WTC11 (cell line): ENCODE measurements at regions not wholly inside any gene's neighbourhood (a gene's known extent, or its start where the extent isn't known, plus 50 kb on each side); places are given as distances from the start of the nearest gene placed in this dataset.

Experiments used
- ATAC-seq: fragments of 200-7000 bp; cut with Tn5 transposase; 2 replicates; pipeline ENCODE4 v1.10.0; 2021; ENCODE audit warnings: mild to moderate bottlenecking, moderate library complexity
- CTCF ChIA-PET: fragments of 300-600 bp; sonication (Branson Sonifier 250); formaldehyde crosslinking; loops from one replicate; lab custom pipeline; 2021; ENCODE audit warnings: antibody characterized with exemption; lab: Charles Lee
- POLR2A ChIA-PET: fragments of 350-600 bp; sonication (Branson Sonifier 250); formaldehyde crosslinking; loops from one replicate; lab custom pipeline; 2021; ENCODE audit warnings: antibody characterized with exemption; lab: Charles Lee
- DNase-seq: peaks from one replicate; pipeline ENCODE4 v3.0.0; 2021; ENCODE audit warnings: low spot score
- H3K27ac Mint-ChIP-seq: 2 replicates; pipeline ENCODE4 v1.8.0; 2021; ENCODE audit warnings: mixed read lengths
- H3K27me3 Mint-ChIP-seq: 2 replicates; pipeline ENCODE4 v1.8.0; 2021; ENCODE audit warnings: low read depth, mild to moderate bottlenecking, moderate library complexity, mixed read lengths
- H3K36me3 Mint-ChIP-seq: 2 replicates; pipeline ENCODE4 v1.8.0; 2021; ENCODE audit warnings: mixed read lengths
- H3K4me1 Mint-ChIP-seq: 2 replicates; pipeline ENCODE4 v1.8.0; 2022; ENCODE audit warnings: mixed read lengths
- H3K4me3 Mint-ChIP-seq: 2 replicates; pipeline ENCODE4 v1.8.0; 2021; ENCODE audit warnings: mild to moderate bottlenecking, moderate library complexity, mixed read lengths
- H3K9me3 Mint-ChIP-seq: 2 replicates; pipeline ENCODE4 v1.8.0; 2021; ENCODE audit warnings: mixed read lengths
- FOXK1 ChIP-seq: sonication (generic); formaldehyde crosslinking; IDR thresholded peaks from 2 replicates; pipeline ENCODE4 v1.8.0; 2022; ENCODE audit warnings: mild to moderate bottlenecking, moderate library complexity, missing genetic modification reagents
- GRHL2 ChIP-seq: fragments of 250-450 bp; sonication (Bioruptor Pico); IDR thresholded peaks from 2 replicates; pipeline ENCODE4 v1.8.0; 2022; ENCODE audit warnings: mild to moderate bottlenecking, moderate library complexity; ENCODE audit not compliant: insufficient replicate concordance, severe bottlenecking
- NR2C2 ChIP-seq: sonication (generic); formaldehyde crosslinking; IDR thresholded peaks from 2 replicates; pipeline ENCODE4 v1.8.0; 2022; ENCODE audit warnings: mild to moderate bottlenecking, missing genetic modification reagents
- SMAD3 ChIP-seq: sonication (generic); formaldehyde crosslinking; IDR thresholded peaks from 2 replicates; pipeline ENCODE4 v1.8.0; 2022; ENCODE audit warnings: missing genetic modification reagents, mild to moderate bottlenecking, borderline replicate concordance
- TEAD4 ChIP-seq: sonication (generic); formaldehyde crosslinking; IDR thresholded peaks from 2 replicates; pipeline ENCODE4 v1.8.0; 2022; ENCODE audit warnings: mild to moderate bottlenecking, missing genetic modification reagents
- ZNF138 ChIP-seq: sonication (generic); formaldehyde crosslinking; conservative IDR thresholded peaks from 2 replicates; pipeline ENCODE4 v1.8.1; 2022; ENCODE audit warnings: mild to moderate bottlenecking, moderate library complexity, missing genetic modification reagents
- ZNF396 ChIP-seq: fragments of 250-450 bp; sonication (Bioruptor Pico); IDR thresholded peaks from 2 replicates; pipeline ENCODE4 v1.8.0; 2021; ENCODE audit warnings: mild to moderate bottlenecking, moderate library complexity, borderline replicate concordance
- ZNF671 ChIP-seq: fragments of 250-450 bp; sonication (Bioruptor Pico); IDR thresholded peaks from 2 replicates; pipeline ENCODE4 v1.8.0; 2021; ENCODE audit warnings: mild to moderate bottlenecking
- TF ChIP-seq, protein P1 (sequence below): sonication (generic); formaldehyde crosslinking; IDR thresholded peaks from 2 replicates; pipeline ENCODE4 v1.8.1; 2023; ENCODE audit warnings: mild to moderate bottlenecking, missing genetic modification reagents, moderate library complexity
- TF ChIP-seq, protein P2 (sequence below): sonication (generic); formaldehyde crosslinking; IDR thresholded peaks from 2 replicates; pipeline ENCODE4 v1.8.1; 2023; ENCODE audit warnings: mild to moderate bottlenecking, missing genetic modification reagents
- TF ChIP-seq, protein P3 (sequence below): sonication (generic); formaldehyde crosslinking; IDR thresholded peaks from 2 replicates; pipeline ENCODE4 v1.8.0; 2022; ENCODE audit warnings: missing genetic modification reagents
- TF ChIP-seq, protein P4 (sequence below): sonication (generic); formaldehyde crosslinking; IDR thresholded peaks from 2 replicates; pipeline ENCODE4 v1.8.1; 2022; ENCODE audit warnings: low read depth, mild to moderate bottlenecking, moderate library complexity, missing genetic modification reagents, borderline replicate concordance
- TF ChIP-seq, protein P5 (sequence below): sonication (generic); formaldehyde crosslinking; IDR thresholded peaks from 2 replicates; pipeline ENCODE4 v1.8.0; 2023; ENCODE audit warnings: missing genetic modification reagents, mild to moderate bottlenecking, borderline replicate concordance
- TF ChIP-seq, protein P6 (sequence below): sonication (generic); formaldehyde crosslinking; IDR thresholded peaks from 2 replicates; pipeline ENCODE4 v1.8.1; 2022; ENCODE audit warnings: mild to moderate bottlenecking, missing genetic modification reagents, moderate library complexity, borderline replicate concordance
- TF ChIP-seq, protein P7 (sequence below): sonication (generic); formaldehyde crosslinking; IDR thresholded peaks from 2 replicates; pipeline ENCODE4 v1.8.0; 2022; ENCODE audit warnings: mild to moderate bottlenecking, missing genetic modification reagents
- TF ChIP-seq, protein P8 (sequence below): fragments of 250-450 bp; sonication (Bioruptor Pico); IDR thresholded peaks from 2 replicates; pipeline ENCODE4 v1.8.0; 2021; ENCODE audit warnings: mild to moderate bottlenecking

DNA sequence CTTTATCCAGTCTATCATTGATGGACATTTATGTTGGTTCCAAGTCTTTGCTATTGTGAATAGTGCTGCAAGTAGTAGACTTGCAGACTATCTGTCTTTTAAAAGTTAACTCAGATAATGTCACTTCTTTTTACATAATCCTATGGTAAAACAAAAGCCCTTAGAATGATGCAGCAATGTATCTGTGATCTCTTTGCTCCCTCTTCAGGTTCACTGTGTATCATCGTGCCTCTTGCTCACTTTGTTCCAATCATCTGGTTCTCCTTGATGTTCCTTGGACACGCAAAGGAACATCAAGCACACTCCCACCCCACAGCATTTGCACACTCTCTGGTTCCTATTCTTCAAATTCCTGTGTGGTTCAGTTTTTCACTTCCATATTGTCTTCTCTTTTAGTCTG is 472.5 kb upstream of the ZNF804A start (continued):
- TF ChIP-seq, protein P1, sequence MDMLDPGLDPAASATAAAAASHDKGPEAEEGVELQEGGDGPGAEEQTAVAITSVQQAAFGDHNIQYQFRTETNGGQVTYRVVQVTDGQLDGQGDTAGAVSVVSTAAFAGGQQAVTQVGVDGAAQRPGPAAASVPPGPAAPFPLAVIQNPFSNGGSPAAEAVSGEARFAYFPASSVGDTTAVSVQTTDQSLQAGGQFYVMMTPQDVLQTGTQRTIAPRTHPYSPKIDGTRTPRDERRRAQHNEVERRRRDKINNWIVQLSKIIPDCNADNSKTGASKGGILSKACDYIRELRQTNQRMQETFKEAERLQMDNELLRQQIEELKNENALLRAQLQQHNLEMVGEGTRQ (CRISPR knock-in tag) = no peak
- TF ChIP-seq, protein P2, sequence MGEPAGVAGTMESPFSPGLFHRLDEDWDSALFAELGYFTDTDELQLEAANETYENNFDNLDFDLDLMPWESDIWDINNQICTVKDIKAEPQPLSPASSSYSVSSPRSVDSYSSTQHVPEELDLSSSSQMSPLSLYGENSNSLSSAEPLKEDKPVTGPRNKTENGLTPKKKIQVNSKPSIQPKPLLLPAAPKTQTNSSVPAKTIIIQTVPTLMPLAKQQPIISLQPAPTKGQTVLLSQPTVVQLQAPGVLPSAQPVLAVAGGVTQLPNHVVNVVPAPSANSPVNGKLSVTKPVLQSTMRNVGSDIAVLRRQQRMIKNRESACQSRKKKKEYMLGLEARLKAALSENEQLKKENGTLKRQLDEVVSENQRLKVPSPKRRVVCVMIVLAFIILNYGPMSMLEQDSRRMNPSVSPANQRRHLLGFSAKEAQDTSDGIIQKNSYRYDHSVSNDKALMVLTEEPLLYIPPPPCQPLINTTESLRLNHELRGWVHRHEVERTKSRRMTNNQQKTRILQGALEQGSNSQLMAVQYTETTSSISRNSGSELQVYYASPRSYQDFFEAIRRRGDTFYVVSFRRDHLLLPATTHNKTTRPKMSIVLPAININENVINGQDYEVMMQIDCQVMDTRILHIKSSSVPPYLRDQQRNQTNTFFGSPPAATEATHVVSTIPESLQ = no peak
- TF ChIP-seq FOXK1 (CRISPR knock-in tag) (no peak), ZNF396 (CRISPR knock-in tag) (no peak), GRHL2 (CRISPR knock-in tag) (no peak), NR2C2 (CRISPR knock-in tag) (no peak)
- TF ChIP-seq, protein P3, sequence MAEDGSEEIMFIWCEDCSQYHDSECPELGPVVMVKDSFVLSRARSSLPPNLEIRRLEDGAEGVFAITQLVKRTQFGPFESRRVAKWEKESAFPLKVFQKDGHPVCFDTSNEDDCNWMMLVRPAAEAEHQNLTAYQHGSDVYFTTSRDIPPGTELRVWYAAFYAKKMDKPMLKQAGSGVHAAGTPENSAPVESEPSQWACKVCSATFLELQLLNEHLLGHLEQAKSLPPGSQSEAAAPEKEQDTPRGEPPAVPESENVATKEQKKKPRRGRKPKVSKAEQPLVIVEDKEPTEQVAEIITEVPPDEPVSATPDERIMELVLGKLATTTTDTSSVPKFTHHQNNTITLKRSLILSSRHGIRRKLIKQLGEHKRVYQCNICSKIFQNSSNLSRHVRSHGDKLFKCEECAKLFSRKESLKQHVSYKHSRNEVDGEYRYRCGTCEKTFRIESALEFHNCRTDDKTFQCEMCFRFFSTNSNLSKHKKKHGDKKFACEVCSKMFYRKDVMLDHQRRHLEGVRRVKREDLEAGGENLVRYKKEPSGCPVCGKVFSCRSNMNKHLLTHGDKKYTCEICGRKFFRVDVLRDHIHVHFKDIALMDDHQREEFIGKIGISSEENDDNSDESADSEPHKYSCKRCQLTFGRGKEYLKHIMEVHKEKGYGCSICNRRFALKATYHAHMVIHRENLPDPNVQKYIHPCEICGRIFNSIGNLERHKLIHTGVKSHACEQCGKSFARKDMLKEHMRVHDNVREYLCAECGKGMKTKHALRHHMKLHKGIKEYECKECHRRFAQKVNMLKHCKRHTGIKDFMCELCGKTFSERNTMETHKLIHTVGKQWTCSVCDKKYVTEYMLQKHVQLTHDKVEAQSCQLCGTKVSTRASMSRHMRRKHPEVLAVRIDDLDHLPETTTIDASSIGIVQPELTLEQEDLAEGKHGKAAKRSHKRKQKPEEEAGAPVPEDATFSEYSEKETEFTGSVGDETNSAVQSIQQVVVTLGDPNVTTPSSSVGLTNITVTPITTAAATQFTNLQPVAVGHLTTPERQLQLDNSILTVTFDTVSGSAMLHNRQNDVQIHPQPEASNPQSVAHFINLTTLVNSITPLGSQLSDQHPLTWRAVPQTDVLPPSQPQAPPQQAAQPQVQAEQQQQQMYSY = no peak
- TF ChIP-seq, protein P4, sequence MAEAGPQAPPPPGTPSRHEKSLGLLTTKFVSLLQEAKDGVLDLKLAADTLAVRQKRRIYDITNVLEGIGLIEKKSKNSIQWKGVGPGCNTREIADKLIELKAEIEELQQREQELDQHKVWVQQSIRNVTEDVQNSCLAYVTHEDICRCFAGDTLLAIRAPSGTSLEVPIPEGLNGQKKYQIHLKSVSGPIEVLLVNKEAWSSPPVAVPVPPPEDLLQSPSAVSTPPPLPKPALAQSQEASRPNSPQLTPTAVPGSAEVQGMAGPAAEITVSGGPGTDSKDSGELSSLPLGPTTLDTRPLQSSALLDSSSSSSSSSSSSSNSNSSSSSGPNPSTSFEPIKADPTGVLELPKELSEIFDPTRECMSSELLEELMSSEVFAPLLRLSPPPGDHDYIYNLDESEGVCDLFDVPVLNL = no peak
- TF ChIP-seq, protein P5, sequence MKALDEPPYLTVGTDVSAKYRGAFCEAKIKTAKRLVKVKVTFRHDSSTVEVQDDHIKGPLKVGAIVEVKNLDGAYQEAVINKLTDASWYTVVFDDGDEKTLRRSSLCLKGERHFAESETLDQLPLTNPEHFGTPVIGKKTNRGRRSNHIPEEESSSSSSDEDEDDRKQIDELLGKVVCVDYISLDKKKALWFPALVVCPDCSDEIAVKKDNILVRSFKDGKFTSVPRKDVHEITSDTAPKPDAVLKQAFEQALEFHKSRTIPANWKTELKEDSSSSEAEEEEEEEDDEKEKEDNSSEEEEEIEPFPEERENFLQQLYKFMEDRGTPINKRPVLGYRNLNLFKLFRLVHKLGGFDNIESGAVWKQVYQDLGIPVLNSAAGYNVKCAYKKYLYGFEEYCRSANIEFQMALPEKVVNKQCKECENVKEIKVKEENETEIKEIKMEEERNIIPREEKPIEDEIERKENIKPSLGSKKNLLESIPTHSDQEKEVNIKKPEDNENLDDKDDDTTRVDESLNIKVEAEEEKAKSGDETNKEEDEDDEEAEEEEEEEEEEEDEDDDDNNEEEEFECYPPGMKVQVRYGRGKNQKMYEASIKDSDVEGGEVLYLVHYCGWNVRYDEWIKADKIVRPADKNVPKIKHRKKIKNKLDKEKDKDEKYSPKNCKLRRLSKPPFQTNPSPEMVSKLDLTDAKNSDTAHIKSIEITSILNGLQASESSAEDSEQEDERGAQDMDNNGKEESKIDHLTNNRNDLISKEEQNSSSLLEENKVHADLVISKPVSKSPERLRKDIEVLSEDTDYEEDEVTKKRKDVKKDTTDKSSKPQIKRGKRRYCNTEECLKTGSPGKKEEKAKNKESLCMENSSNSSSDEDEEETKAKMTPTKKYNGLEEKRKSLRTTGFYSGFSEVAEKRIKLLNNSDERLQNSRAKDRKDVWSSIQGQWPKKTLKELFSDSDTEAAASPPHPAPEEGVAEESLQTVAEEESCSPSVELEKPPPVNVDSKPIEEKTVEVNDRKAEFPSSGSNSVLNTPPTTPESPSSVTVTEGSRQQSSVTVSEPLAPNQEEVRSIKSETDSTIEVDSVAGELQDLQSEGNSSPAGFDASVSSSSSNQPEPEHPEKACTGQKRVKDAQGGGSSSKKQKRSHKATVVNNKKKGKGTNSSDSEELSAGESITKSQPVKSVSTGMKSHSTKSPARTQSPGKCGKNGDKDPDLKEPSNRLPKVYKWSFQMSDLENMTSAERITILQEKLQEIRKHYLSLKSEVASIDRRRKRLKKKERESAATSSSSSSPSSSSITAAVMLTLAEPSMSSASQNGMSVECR (CRISPR knock-in tag) = no peak
- TF ChIP-seq, protein P6, sequence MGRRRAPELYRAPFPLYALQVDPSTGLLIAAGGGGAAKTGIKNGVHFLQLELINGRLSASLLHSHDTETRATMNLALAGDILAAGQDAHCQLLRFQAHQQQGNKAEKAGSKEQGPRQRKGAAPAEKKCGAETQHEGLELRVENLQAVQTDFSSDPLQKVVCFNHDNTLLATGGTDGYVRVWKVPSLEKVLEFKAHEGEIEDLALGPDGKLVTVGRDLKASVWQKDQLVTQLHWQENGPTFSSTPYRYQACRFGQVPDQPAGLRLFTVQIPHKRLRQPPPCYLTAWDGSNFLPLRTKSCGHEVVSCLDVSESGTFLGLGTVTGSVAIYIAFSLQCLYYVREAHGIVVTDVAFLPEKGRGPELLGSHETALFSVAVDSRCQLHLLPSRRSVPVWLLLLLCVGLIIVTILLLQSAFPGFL (CRISPR knock-in tag) = no peak

DNA sequence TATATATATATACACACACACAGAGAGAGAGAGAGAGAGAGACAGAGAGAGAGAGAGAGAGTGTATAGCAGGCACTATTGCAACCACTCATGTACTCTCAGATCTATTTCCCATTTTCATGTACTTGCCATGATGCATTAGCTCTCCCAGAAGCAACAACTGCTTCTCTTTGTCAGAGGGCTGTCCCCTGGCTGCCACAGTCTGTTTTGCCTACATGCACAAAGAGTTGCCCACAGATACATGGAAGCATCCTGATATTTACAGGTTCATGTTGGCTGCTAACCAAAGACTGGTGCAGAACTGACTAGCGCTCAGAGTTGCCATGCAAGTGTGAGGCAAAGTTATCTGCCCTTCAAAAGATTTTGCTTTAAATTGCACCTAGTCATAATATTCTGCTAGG is 469.3 kb upstream of the ZNF804A start:
- DNase-seq = no peak
- ATAC-seq = no peak
- no peaks in the 10 kb centered on the region for H3K36me3 Mint-ChIP-seq
- H3K4me1 Mint-ChIP-seq = no peaks in the 10 kb centered on the region
- H3K27ac Mint-ChIP-seq = no peak overlapping the region
- ChIA-PET POLR2A (no interaction called here), CTCF (no interaction called here)
- no peaks in the 10 kb centered on the region for H3K27me3 Mint-ChIP-seq
- peaks cover 19% of the 10 kb centered on the region for H3K9me3 Mint-ChIP-seq
- H3K4me3 Mint-ChIP-seq = no peak overlapping the region
- TF ChIP-seq, protein P7, sequence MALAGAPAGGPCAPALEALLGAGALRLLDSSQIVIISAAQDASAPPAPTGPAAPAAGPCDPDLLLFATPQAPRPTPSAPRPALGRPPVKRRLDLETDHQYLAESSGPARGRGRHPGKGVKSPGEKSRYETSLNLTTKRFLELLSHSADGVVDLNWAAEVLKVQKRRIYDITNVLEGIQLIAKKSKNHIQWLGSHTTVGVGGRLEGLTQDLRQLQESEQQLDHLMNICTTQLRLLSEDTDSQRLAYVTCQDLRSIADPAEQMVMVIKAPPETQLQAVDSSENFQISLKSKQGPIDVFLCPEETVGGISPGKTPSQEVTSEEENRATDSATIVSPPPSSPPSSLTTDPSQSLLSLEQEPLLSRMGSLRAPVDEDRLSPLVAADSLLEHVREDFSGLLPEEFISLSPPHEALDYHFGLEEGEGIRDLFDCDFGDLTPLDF (CRISPR knock-in tag) = no peak
- no peak for TF ChIP-seq TEAD4
- TF ChIP-seq, protein P1 (CRISPR knock-in tag) = no peak
- TF ChIP-seq, protein P8, sequence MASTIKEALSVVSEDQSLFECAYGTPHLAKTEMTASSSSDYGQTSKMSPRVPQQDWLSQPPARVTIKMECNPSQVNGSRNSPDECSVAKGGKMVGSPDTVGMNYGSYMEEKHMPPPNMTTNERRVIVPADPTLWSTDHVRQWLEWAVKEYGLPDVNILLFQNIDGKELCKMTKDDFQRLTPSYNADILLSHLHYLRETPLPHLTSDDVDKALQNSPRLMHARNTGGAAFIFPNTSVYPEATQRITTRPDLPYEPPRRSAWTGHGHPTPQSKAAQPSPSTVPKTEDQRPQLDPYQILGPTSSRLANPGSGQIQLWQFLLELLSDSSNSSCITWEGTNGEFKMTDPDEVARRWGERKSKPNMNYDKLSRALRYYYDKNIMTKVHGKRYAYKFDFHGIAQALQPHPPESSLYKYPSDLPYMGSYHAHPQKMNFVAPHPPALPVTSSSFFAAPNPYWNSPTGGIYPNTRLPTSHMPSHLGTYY (CRISPR knock-in tag) = no peak
- TF ChIP-seq ZNF138 (CRISPR knock-in tag) = no peak
- TF ChIP-seq SMAD3 = no peak
- TF ChIP-seq, protein P2 = no peak
- TF ChIP-seq ZNF671 (CRISPR knock-in tag) = no peak
